Mesothelial cell of epicardium (in vitro differentiated cells): ENCODE measurements at regions not wholly inside any gene's neighbourhood (a gene's known extent, or its start where the extent isn't known, plus 50 kb on each side); places are given as distances from the start of the nearest gene placed in this dataset.

Experiments used
- DNase-seq, 2 experiments: peaks; one replicate each; pipeline ENCODE4 v3.0.0; 2021; ENCODE audit warnings: low spot score in 2 of 2; ENCODE audit not compliant: unreplicated experiment in 2 of 2
- H3K27ac Mint-ChIP-seq: 2 replicates; pipeline ENCODE4 v1.8.0; 2021; ENCODE audit warnings: mixed read lengths
- H3K27me3 Mint-ChIP-seq: 2 replicates; pipeline ENCODE4 v1.8.0; 2021; ENCODE audit warnings: low read depth, mixed read lengths
- H3K36me3 Mint-ChIP-seq: 2 replicates; pipeline ENCODE4 v1.8.0; 2021; ENCODE audit warnings: mixed read lengths
- H3K4me1 Mint-ChIP-seq: 2 replicates; pipeline ENCODE4 v1.8.0; 2021; ENCODE audit warnings: mixed read lengths
- H3K4me3 Mint-ChIP-seq: 2 replicates; pipeline ENCODE4 v1.8.0; 2021; ENCODE audit warnings: mild to moderate bottlenecking, moderate library complexity, mixed read lengths
- H3K9me3 Mint-ChIP-seq: 2 replicates; pipeline ENCODE4 v1.8.0; 2021; ENCODE audit warnings: mixed read lengths
- TF ChIP-seq, protein P1 (sequence below): fragments of 200-600 bp; sonication (generic); IDR thresholded peaks from one replicate; pipeline ENCODE4 v1.5.0; 2021; ENCODE audit warnings: antibody characterized with exemption; ENCODE audit not compliant: unreplicated experiment

DNA sequence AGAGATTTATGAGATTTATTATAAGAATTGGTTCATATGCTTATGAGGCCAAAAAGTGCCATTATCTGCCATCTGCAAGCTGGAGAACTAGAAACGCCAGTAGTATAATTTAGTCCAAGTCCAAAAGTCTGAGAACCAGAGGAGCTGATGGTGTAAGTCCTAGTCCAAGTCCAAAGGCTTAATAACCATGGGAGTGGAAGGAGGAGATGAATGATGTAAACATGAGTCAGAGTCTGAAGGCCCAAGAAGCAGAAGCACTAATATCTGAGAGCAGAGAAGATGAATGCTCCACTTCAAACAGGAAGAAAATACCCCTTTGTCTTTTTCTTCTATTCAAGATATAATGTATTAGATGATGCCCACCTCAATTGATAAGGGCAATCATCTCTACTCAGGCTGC lies 185.7 kb downstream of the CGGBP1 start:
- no peaks in the 10 kb centered on the region for H3K4me1 Mint-ChIP-seq
- no peak overlapping the region for H3K27ac Mint-ChIP-seq
- H3K27me3 Mint-ChIP-seq = no peaks in the 10 kb centered on the region

DNA sequence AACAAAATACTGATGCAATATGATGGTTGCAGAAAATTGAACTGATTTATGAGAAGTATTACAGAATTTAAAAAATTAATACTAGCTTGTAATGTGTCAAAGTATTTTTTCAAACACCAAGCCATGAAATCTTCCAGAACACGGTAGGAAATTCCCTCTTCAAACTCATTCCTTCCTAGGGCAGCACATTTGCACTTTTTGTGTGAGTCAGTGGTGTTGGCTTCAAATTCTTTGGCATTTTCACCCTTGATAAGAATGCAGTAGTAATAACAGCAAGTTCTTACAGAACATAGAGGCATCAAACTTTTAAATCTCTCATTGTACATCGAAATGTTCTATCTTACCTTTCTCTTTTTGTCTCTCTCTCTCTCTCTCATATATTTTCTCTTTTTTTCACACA lies 191.8 kb downstream of the CGGBP1 start:
- Mint-ChIP-seq H3K9me3 (peaks cover 22% of the 10 kb centered on the region), H3K4me1 (no peaks in the 10 kb centered on the region), H3K27ac (no peak overlapping the region), H3K36me3 (no peaks in the 10 kb centered on the region), H3K4me3 (no peak overlapping the region), H3K27me3 (no peaks in the 10 kb centered on the region)
- TF ChIP-seq, protein P1, sequence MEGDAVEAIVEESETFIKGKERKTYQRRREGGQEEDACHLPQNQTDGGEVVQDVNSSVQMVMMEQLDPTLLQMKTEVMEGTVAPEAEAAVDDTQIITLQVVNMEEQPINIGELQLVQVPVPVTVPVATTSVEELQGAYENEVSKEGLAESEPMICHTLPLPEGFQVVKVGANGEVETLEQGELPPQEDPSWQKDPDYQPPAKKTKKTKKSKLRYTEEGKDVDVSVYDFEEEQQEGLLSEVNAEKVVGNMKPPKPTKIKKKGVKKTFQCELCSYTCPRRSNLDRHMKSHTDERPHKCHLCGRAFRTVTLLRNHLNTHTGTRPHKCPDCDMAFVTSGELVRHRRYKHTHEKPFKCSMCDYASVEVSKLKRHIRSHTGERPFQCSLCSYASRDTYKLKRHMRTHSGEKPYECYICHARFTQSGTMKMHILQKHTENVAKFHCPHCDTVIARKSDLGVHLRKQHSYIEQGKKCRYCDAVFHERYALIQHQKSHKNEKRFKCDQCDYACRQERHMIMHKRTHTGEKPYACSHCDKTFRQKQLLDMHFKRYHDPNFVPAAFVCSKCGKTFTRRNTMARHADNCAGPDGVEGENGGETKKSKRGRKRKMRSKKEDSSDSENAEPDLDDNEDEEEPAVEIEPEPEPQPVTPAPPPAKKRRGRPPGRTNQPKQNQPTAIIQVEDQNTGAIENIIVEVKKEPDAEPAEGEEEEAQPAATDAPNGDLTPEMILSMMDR = no peak
- no peak for DNase-seq

More for the DNA sequence above, 185.7 kb downstream of the CGGBP1 start:
- no peak for DNase-seq
- peaks cover 44% of the 10 kb centered on the region for H3K9me3 Mint-ChIP-seq
- H3K4me3 Mint-ChIP-seq = no peak overlapping the region
- TF ChIP-seq, protein P1 = no peak
- H3K36me3 Mint-ChIP-seq = no peaks in the 10 kb centered on the region

DNA sequence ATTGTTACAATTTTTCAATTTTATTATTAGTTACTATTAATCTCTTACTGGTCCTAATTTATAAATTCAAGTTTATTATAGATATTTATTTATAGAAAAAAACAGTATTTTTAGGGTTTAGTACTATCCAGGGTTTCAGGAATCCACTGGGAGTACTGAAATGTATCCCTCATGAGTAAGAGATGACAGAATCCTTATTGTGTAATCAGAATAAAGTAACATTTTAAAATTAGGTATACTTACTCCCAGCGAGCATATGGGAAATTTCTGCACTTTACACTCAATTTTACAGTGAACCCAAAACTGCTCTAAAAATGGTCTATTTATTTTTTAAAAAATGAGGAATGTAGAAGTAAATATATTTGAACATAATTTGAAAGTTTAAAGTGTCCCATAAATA lies 202.7 kb downstream of the CGGBP1 start:
- H3K27me3 Mint-ChIP-seq = no peaks in the 10 kb centered on the region
- H3K36me3 Mint-ChIP-seq = no peaks in the 10 kb centered on the region
- H3K4me1 Mint-ChIP-seq = peaks cover 4% of the 10 kb centered on the region
- no peak overlapping the region for H3K4me3 Mint-ChIP-seq
- TF ChIP-seq, protein P1 = no peak
- H3K27ac Mint-ChIP-seq = no peak overlapping the region
- no peaks in the 10 kb centered on the region for H3K9me3 Mint-ChIP-seq
- DNase-seq = no peak

DNA sequence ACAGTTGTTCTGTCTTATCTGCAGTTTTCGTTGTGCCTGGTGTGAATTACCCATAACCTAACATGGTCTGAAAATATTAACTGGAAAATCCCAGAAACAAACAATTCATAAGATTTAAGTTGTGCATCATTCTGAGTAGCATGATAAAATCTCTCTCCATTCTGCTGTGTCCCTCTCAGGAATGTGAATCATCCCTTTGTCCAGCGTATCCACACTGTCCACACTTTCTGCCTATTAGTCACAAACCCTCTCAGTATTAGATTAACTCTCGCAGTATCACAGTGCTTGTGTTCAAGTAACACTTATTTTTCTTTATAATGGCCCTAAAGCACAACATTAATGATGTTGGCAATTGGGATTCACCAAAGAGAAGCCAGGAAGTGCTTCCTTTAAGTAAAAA lies 203.2 kb downstream of the CGGBP1 start:
- Mint-ChIP-seq H3K4me1 (peaks cover 4% of the 10 kb centered on the region), H3K9me3 (no peaks in the 10 kb centered on the region), H3K27ac (no peak overlapping the region), H3K27me3 (no peaks in the 10 kb centered on the region), H3K36me3 (no peaks in the 10 kb centered on the region), H3K4me3 (no peak overlapping the region)
- no peak for DNase-seq
- TF ChIP-seq, protein P1 = no peak

DNA sequence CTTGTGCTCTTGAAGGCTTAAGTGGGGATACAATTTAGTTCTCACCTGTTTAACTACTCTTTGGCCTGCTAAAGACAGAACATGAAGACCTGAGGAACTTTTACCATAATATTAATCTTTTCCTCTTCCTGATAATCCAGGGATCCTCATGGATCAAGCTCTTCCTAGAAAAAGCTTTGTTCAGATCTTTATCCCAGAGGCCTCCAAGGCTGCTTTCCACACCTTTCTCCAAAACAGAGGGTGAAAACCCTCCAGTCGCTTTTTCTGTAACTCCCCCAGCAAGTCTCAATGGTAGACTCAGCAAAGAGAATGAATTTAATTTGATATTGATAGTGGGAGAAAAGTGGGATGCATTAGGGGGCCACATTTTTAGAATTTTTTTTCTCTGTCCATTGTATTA lies 203.6 kb downstream of the CGGBP1 start:
- Mint-ChIP-seq H3K4me3 (no peak overlapping the region), H3K9me3 (no peaks in the 10 kb centered on the region), H3K36me3 (no peaks in the 10 kb centered on the region)

More for the DNA sequence above, 203.6 kb downstream of the CGGBP1 start:
- H3K27me3 Mint-ChIP-seq = no peaks in the 10 kb centered on the region
- TF ChIP-seq, protein P1 = no peak
- no peak overlapping the region for H3K27ac Mint-ChIP-seq
- no peak for DNase-seq
- peaks cover 4% of the 10 kb centered on the region for H3K4me1 Mint-ChIP-seq
